Endothelial cell (in vitro differentiated cells): ENCODE measurements at regions not wholly inside any gene's neighbourhood (a gene's known extent, or its start where the extent isn't known, plus 50 kb on each side); places are given as distances from the start of the nearest gene placed in this dataset.
"Not testable (repeated sequence)": the region's sequence is repeated elsewhere in the genome, so short reads cannot be mapped to it uniquely, and the experiment has no call there.

ENCODE experiments used
- DNase-seq: peaks from one replicate; pipeline ENCODE4 v3.0.0; 2021; ENCODE audit warnings: low spot score
- H3K27ac Mint-ChIP-seq: one replicate; pipeline ENCODE4 v1.8.0; 2021; ENCODE audit warnings: mixed read lengths, inconsistent platforms; ENCODE audit not compliant: unreplicated experiment
- H3K27me3 Mint-ChIP-seq: one replicate; pipeline ENCODE4 v1.8.0; 2021; ENCODE audit warnings: mild to moderate bottlenecking, moderate library complexity, mixed read lengths, inconsistent platforms; ENCODE audit not compliant: unreplicated experiment
- H3K36me3 Mint-ChIP-seq: one replicate; pipeline ENCODE4 v1.8.0; 2021; ENCODE audit warnings: mild to moderate bottlenecking, low read depth, mixed read lengths, inconsistent platforms; ENCODE audit not compliant: unreplicated experiment
- H3K4me1 Mint-ChIP-seq: one replicate; pipeline ENCODE4 v1.8.0; 2021; ENCODE audit warnings: mild to moderate bottlenecking, mixed read lengths, inconsistent platforms; ENCODE audit not compliant: unreplicated experiment
- H3K4me3 Mint-ChIP-seq: one replicate; pipeline ENCODE4 v1.8.0; 2021; ENCODE audit warnings: mild to moderate bottlenecking, mixed read lengths, inconsistent platforms; ENCODE audit not compliant: unreplicated experiment
- H3K9me3 Mint-ChIP-seq: one replicate; pipeline ENCODE4 v1.8.0; 2021; ENCODE audit warnings: mixed read lengths, inconsistent platforms; ENCODE audit not compliant: unreplicated experiment
- TF ChIP-seq, protein P1 (sequence below): fragments of 200-600 bp; sonication (generic); IDR thresholded peaks from one replicate; pipeline ENCODE4 v1.5.0; 2021; ENCODE audit warnings: antibody characterized with exemption; ENCODE audit not compliant: unreplicated experiment

DNA sequence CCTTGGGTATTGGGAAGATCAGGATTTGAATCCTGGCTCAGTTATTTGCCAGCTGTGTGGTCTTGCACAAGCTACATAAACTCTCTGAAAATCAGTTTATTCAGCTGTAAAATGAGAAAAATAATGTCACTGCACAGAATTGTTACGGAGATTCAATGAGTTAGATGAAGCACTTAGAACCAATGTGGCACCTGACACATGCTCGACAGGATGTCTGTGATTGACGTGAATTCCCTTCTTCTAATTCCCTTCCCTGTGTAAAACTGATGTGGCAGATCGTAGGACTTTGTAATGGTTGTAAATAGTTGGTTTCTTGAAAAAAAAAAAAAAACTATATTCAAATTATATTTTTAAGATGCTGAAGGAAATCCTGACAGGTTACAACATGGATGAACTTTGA, 249.9 kb upstream of the MKLN1 start:
- H3K27me3 Mint-ChIP-seq, result peaks cover 3% of the 10 kb centered on the region
- TF ChIP-seq, protein P1, sequence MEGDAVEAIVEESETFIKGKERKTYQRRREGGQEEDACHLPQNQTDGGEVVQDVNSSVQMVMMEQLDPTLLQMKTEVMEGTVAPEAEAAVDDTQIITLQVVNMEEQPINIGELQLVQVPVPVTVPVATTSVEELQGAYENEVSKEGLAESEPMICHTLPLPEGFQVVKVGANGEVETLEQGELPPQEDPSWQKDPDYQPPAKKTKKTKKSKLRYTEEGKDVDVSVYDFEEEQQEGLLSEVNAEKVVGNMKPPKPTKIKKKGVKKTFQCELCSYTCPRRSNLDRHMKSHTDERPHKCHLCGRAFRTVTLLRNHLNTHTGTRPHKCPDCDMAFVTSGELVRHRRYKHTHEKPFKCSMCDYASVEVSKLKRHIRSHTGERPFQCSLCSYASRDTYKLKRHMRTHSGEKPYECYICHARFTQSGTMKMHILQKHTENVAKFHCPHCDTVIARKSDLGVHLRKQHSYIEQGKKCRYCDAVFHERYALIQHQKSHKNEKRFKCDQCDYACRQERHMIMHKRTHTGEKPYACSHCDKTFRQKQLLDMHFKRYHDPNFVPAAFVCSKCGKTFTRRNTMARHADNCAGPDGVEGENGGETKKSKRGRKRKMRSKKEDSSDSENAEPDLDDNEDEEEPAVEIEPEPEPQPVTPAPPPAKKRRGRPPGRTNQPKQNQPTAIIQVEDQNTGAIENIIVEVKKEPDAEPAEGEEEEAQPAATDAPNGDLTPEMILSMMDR, result no peak
- DNase-seq, result no peak
- H3K4me1 Mint-ChIP-seq, result no peaks in the 10 kb centered on the region
- no peak overlapping the region for H3K4me3 Mint-ChIP-seq
- no peaks in the 10 kb centered on the region for H3K36me3 Mint-ChIP-seq
- H3K9me3 Mint-ChIP-seq, result no peaks in the 10 kb centered on the region
- H3K27ac Mint-ChIP-seq, result no peak overlapping the region

DNA sequence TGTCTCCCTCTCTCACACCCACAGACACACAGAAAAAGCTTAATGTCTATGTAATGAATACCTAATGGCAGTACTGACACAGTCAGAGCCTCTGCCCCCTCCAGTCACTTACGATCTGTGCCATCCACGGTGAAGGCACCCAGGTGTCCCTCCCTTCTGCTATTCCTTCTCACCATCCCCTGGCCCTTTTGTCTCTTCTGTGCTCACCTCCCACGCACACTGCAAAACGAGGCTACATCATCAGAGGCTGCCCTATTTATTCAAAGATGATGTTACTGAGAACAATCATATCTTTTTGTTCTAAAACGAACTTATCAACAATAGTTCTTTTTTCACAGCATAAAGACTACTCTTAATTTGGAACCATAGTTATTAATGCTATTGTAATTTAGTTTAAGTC, 246.9 kb upstream of the MKLN1 start:
- H3K9me3 Mint-ChIP-seq, result no peaks in the 10 kb centered on the region
- DNase-seq, result no peak
- H3K27ac Mint-ChIP-seq, result no peak overlapping the region
- H3K4me3 Mint-ChIP-seq, result no peak overlapping the region
- TF ChIP-seq, protein P1, result no peak
- peaks cover 3% of the 10 kb centered on the region for H3K27me3 Mint-ChIP-seq
- H3K36me3 Mint-ChIP-seq, result no peaks in the 10 kb centered on the region
- H3K4me1 Mint-ChIP-seq, result peaks cover 3% of the 10 kb centered on the region

DNA sequence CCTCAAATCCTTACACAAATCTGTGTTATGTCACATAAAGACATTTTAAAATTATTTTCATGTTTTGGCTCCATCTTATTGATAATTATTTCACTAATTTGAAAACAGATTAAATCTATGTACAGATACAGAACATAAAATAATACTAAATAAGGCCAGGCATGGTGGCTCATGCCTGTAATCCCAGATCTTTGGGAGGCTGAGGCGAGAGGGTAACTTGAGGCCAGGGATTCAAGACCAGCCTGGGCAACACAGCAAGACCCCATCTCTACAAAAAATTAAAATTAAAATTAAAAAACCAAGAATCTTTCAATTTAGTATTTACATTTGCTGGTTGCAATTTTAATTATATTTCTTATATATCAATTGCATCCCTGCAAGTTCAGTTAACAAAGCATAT, 246.4 kb upstream of the MKLN1 start:
- TF ChIP-seq, protein P1, result no peak
- Mint-ChIP-seq H3K27me3 (peaks cover 3% of the 10 kb centered on the region), H3K4me1 (peaks cover 3% of the 10 kb centered on the region), H3K27ac (no peak overlapping the region), H3K4me3 (no peak overlapping the region), H3K36me3 (no peaks in the 10 kb centered on the region), H3K9me3 (no peaks in the 10 kb centered on the region)
- no peak for DNase-seq

DNA sequence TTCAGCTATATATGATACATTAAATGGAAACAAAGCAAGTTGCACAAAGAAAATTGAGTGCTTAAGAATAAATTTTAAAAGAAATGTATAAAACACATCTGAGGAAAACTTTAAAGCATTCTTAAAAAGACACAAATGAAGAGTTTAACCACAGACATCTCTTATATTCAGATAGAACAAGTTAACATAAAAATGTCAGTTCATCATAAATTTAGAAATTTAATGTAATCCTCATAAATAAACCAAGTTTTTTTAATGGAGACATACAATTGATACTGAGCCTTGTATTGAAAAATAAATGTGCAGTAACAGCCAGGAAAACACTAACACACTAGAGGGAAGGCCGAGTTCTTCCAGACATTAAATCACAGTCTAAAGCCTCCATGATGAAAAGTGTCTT, 243.9 kb upstream of the MKLN1 start:
- TF ChIP-seq, protein P1, result no peak
- H3K27me3 Mint-ChIP-seq, result peaks cover 3% of the 10 kb centered on the region
- no peaks in the 10 kb centered on the region for H3K9me3 Mint-ChIP-seq
- no peak for DNase-seq
- H3K4me1 Mint-ChIP-seq, result peaks cover 3% of the 10 kb centered on the region
- no peak overlapping the region for H3K4me3 Mint-ChIP-seq
- H3K36me3 Mint-ChIP-seq, result no peaks in the 10 kb centered on the region
- H3K27ac Mint-ChIP-seq, result no peak overlapping the region

DNA sequence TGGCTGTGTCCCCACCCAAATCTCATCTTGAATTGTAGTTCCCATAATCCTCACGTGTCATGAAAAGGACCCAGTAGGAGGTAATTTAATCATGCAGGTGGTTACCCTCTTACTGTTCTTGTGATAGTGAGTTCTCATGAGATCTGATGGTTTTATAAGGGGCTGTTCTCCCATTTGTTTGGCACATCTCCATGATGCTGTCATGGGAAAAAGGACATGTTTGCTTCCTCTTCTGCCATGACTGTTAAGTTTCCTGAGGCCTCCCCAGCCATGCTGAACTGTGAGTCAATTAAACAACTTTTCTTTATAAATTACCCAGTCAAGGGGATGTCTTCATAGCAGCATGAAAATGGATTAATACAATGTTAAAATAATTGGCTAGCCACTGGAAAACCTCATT, 243.3 kb upstream of the MKLN1 start:
- H3K4me1 Mint-ChIP-seq, DNase-seq, H3K4me3 Mint-ChIP-seq, H3K27me3 Mint-ChIP-seq, H3K27ac Mint-ChIP-seq, H3K36me3 Mint-ChIP-seq, H3K9me3 Mint-ChIP-seq: not testable (repeated sequence)
